Fibroblast of villous mesenchyme (primary cell): ENCODE measurements at regions not wholly inside any gene's neighbourhood (a gene's known extent, or its start where the extent isn't known, plus 50 kb on each side); places are given as distances from the start of the nearest gene placed in this dataset.
"Not testable (repeated sequence)": the region's sequence is repeated elsewhere in the genome, so short reads cannot be mapped to it uniquely, and the experiment has no call there.

Experiments used
- DNase-seq: peaks from one replicate; pipeline ENCODE4 v3.0.0-alpha.2; 2010; ENCODE audit warnings: low read depth
- H3K4me3 ChIP-seq: 2 replicates; pipeline ENCODE4 v1.5.1; 2011; ENCODE audit warnings: low read depth, mild to moderate bottlenecking, low read length
- TF ChIP-seq, protein P1 (sequence below): IDR thresholded peaks from 2 replicates; pipeline ENCODE4 v1.5.1; 2012; ENCODE audit warnings: low read depth, mild to moderate bottlenecking, low read length; ENCODE audit not compliant: insufficient read depth

DNA sequence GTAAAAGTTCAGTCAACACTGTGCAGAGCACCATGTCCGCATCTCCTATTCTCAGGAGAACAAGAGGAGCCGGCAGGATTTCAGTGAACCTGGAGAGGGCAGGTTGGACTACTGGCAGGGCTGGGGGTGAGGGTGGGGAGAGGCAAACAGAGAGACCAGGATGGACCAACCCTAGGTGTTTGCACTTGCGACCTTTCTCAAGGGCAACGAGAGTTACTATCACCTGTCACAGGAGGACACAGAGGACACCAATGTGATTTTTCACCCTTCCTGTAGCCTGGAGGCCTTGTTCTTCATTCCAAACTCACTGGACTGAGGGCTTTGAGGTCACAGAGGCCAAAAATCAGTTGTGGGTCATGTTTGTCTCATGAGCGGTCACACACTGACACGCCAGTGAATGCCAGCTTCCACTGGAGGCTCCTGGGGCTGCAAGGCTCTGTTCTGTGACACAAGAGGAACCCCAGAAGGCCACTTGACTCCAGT lies 89.5 kb downstream of the CPN2 start:
- no peak overlapping the region for H3K4me3 ChIP-seq
- no peak for DNase-seq
- TF ChIP-seq, protein P1, sequence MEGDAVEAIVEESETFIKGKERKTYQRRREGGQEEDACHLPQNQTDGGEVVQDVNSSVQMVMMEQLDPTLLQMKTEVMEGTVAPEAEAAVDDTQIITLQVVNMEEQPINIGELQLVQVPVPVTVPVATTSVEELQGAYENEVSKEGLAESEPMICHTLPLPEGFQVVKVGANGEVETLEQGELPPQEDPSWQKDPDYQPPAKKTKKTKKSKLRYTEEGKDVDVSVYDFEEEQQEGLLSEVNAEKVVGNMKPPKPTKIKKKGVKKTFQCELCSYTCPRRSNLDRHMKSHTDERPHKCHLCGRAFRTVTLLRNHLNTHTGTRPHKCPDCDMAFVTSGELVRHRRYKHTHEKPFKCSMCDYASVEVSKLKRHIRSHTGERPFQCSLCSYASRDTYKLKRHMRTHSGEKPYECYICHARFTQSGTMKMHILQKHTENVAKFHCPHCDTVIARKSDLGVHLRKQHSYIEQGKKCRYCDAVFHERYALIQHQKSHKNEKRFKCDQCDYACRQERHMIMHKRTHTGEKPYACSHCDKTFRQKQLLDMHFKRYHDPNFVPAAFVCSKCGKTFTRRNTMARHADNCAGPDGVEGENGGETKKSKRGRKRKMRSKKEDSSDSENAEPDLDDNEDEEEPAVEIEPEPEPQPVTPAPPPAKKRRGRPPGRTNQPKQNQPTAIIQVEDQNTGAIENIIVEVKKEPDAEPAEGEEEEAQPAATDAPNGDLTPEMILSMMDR: no peak

DNA sequence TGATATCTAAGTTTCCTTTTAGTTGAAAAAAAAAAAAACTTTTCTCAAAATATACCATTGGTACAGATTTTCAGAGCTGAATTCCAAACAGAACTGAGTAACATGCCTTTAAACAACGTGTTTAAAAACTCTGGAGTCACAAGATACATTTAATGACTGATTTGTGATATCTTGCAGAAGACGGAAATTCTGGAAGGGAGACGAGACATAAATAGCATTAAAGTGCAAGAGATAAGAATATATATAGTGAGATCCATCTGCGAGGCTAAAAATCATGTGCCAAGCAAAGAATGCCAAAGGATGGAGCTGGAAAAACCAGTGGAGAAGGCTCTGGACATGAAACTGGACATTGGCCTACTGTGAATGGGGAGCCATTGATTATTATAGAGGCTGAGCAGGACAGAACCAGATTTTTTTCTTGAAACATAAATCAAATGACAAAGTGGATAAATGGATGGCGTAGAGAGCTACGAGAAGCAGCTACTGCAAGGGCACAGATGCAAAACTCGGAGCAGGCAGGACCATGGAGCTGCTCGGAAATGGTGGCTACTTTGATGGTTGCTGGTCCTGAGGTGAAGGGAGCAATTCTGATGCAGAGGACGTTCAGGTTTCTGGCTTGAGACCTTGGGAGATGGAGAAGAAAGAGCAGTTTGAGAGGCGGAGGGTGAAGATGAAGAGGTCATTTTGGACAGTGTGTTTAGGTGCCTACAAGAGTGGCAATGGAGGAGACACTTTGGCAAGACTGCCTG lies 88.8 kb downstream of the CPN2 start:
- H3K4me3 ChIP-seq: no peak overlapping the region

DNA sequence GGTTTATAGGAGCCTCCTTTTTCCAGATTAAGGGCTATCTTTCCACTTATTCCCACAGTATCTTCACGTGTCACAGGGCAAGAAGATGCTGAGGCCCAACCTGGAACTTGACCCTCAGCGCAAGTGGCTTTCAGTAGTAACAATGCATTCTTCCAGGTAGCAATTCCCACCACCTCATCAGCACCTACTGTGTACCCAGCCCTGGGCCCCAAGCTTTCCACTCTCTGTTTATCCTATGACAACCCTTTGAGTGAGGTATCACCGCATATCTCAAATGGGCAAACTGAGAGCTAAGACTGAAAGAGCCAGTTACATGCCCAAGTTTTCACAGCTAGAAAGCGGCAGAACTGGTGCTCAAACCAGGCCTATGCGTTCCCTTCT lies 88.2 kb downstream of the CPN2 start:
- DNase-seq: no peak
- no peak overlapping the region for H3K4me3 ChIP-seq
- TF ChIP-seq, protein P1: no peak

More for the DNA sequence above, 88.8 kb downstream of the CPN2 start:
- peak; percentile 59 for DNase-seq
- TF ChIP-seq, protein P1: no peak

DNA sequence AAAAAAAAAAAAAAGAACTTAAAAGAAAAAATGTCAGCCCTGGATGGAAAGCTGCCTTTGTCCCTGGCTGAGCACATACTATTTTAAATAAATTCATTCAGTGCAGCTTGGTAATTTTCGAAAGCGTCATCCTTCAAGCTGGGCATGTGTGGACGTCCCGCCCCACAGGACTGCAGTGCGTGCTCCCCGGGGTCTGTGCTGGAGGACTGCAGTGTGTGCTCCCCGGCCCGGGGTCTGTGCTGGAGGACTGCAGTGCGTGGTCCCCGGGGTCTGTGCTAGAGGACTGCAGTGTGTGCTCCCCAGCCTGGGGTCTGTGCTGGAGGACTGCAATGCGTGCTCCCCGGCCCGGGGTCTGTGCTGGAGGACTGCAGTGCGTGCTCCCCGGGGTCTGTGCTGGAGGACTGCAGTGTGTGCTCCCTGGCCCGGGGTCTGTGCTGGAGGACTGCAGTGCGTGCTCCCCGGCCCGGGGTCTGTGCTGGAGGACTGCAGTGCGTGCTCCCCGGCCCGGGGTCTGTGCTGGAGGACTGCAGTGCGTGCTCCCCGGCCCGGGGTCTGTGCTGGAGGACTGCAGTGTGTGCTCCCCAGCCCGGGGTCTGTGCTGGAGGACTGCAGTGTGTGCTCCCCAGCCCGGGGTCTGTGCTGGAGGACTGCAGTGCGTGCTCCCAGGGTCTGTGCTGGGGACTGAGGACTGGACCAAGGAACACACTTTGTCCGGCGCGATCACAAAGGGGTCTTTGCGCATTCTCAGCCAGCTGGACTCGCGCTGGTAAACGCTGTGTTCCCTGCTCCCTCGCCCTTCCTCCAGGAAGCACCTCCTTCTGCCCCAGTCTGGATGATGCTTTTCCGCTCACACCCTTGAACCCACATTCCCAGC lies 86.3 kb downstream of the CPN2 start:
- DNase-seq, H3K4me3 ChIP-seq: not testable (repeated sequence)

DNA sequence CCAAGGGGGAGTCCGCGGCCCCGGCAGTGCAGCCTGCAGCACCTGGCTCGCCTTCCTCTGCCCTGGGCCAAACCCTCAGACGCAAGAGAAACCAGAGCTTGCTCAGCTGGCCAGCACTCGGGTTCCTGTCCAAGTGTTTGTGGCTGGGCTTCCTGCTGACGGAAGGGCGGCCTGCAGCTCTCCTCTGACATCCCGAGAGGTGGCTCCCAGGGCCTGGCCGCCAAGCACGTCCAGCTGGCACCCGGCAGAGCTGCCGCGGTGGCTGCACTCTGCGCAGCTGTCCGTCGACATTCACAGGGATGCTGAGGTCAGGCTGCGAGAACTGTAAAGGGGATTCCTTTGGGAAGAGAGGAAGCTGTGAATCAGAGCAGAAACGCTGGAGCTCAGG lies 85.6 kb downstream of the CPN2 start:
- TF ChIP-seq, protein P1: no peak
- no peak overlapping the region for H3K4me3 ChIP-seq
- DNase-seq: peak; percentile 96

DNA sequence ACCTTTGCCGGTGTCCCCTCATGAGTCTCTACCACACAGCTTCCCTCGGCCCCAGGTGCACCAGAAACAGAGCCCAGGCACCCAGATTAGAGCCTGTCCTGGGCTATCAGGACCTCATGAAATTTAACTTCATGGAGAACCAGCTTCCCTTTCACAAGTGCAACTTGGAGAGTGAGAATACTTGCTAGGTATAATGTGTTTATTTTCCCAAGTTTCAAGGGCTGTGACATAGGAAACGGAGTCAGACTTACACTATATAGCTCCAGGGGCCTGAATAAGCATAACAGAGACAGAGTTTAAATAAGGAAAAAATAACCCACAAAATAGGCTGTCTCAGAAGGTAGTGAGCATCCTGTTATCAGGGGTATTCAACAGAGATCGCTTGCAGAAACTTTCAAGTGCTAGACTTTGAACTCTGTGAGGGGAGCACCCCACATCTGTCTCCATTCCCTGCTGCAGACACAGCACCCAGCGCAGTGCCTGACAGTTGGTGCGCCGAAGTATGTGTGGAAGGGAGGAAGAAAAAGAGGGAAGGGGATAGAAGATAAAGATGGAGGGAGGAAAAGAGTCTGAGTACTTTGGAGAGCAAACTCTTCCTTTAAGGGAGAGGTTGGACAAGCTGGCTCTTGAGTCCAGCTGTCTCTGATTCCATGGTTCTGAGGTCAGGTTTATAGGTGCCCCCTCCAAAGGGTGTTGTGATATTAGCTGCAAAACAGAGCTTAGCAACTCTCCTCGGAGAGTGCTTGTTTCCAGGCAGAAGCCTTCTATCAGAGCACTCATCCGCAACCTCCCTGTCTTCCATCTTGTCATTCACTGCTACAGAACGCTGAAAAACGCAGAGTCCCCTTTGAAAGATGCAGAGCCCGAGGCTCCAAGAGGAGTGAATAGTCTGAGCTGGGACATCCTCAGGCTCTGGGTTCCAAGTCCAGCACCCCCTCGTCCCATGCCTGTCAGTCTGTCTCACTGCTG lies 84.8 kb downstream of the CPN2 start:
- TF ChIP-seq, protein P1: no peak
- H3K4me3 ChIP-seq: no peak overlapping the region
- DNase-seq: no peak
